Lower leg skin (tissue), 3 donors: ENCODE measurements at regions not wholly inside any gene's neighbourhood (a gene's known extent, or its start where the extent isn't known, plus 50 kb on each side); places are given as distances from the start of the nearest gene placed in this dataset.

Experiments
- CTCF ChIP-seq, 3 donors: fragments of 450-650 bp; IDR thresholded peaks; one replicate each; pipeline ENCODE4 v1.5.1; 2016; ENCODE audit warnings: antibody characterized with exemption in 3 of 3, mild to moderate bottlenecking in 3 of 3, moderate library complexity in 2 of 3
- POLR2A ChIP-seq, 2 donors: fragments of 450-650 bp; IDR thresholded peaks; one replicate each; pipeline ENCODE4 v1.6.1; 2016 to 2017; ENCODE audit warnings: antibody characterized with exemption in 2 of 2, mild to moderate bottlenecking in 1 of 2, moderate library complexity in 1 of 2

DNA sequence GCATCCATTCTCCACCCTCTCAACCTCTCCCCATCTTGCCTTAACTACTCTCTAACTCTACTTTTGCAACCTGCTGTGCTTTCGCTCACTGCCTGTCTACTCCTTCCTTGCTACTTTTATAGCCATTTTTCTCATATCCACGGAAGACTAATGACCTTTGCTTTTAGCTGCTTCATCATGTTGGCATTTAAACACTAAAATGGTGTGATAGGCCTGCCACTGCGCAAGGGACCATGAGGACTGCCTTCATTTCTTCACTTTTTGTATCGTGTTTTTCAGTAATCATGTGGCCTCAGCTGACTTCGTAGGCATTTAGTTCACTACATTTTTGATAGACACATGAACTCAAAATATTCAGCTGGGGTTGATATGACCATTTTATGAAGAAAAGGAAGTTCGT, 252.1 kb downstream of the BCAT1 start:
- TF ChIP-seq CTCF (IDR thresholded peaks at IDR 0.05) (no peak), POLR2A (IDR thresholded peaks at IDR 0.05) (no peak)
